ENCODE measurements at regions not wholly inside any gene's neighbourhood (a gene's known extent, or its start where the extent isn't known, plus 50 kb on each side); places are given as distances from the start of the nearest gene placed in this dataset.

GRCh38 chr2:45218931-45219339 is 209.7 kb upstream of the SIX2 start:
- Histone ChIP-seq H3K36me3 (ENCODE audit: control insufficient read depth in 2 of 2, extremely low read depth in 1 of 2, insufficient read depth in 2 of 2, low read length in 2 of 2) (no peaks in the 10 kb centered on the region), H3K4me2 (ENCODE audit: control insufficient read depth, extremely low read depth, insufficient read depth, low read depth, low read length) (no peak overlapping the region), H3K27ac (ENCODE audit: control insufficient read depth, insufficient read depth, low read length) (no peak overlapping the region), H3K4me1 (ENCODE audit: control insufficient read depth, extremely low read depth, insufficient read depth, low read length) (no peaks in the 10 kb centered on the region), H3K27me3 (ENCODE audit: control insufficient read depth, extremely low read depth, insufficient read depth, low read length) (peaks cover 19% of the 10 kb centered on the region), H3K9me1 (ENCODE audit: control insufficient read depth, extremely low read depth, insufficient read depth, low read length) (no peaks in the 10 kb centered on the region), H3K9me3 (ENCODE audit: control insufficient read depth, low read depth, low read length) (no peaks in the 10 kb centered on the region), H3K9ac (ENCODE audit: control insufficient read depth, extremely low read depth, insufficient read depth, low read length) (no peak overlapping the region), H4K20me1 (ENCODE audit: control insufficient read depth, extremely low read depth, insufficient read depth, low read length) (no peaks in the 10 kb centered on the region), H3K4me3 (ENCODE audit: control insufficient read depth in 2 of 3, extremely low read depth in 1 of 3, insufficient read depth in 2 of 3, low read depth in 1 of 3, low read length in 3 of 3) (no peak overlapping the region), H2AFZ (ENCODE audit: control insufficient read depth, low read length) (no peak overlapping the region), H3K79me2 (ENCODE audit: control insufficient read depth, insufficient read depth, low read length) (no peaks in the 10 kb centered on the region)
- DNase-seq (ENCODE audit: low read depth, low spot score) (no peak), FAIRE-seq (no peak)
- dilution Hi-C loops (cut with MboI; ENCODE audit: extremely low pct_ligation_motif_present, low sequenced_read_pairs) = no loop called here
- TF ChIP-seq EZH2 (IDR thresholded peaks at IDR 0.05; ENCODE audit: low read length) (no peak), CTCF (optimal IDR thresholded peaks at IDR 0.05 in 1 of 3, IDR thresholded peaks at IDR 0.05 in 1 of 3, conservative IDR thresholded peaks at IDR 0.05 in 1 of 3; ENCODE audit: extremely low read depth in 1 of 3, insufficient read depth in 2 of 3, low read length in 3 of 3) (no peak)

- no peak overlapping the region for H3K4me3 ChIP-seq (ENCODE audit: control insufficient read depth in 2 of 3, extremely low read depth in 1 of 3, insufficient read depth in 2 of 3, low read depth in 1 of 3, low read length in 3 of 3)
- no peak for FAIRE-seq
- no peaks in the 10 kb centered on the region for H3K36me3 ChIP-seq (ENCODE audit: control insufficient read depth in 2 of 2, extremely low read depth in 1 of 2, insufficient read depth in 2 of 2, low read length in 2 of 2)
- TF ChIP-seq EZH2 (IDR thresholded peaks at IDR 0.05; ENCODE audit: low read length) (no peak), CTCF (optimal IDR thresholded peaks at IDR 0.05 in 1 of 3, IDR thresholded peaks at IDR 0.05 in 1 of 3, conservative IDR thresholded peaks at IDR 0.05 in 1 of 3; ENCODE audit: extremely low read depth in 1 of 3, insufficient read depth in 2 of 3, low read length in 3 of 3) (no peak)
- no peaks in the 10 kb centered on the region for H3K9me1 ChIP-seq (ENCODE audit: control insufficient read depth, extremely low read depth, insufficient read depth, low read length)
- H3K27me3 ChIP-seq (ENCODE audit: control insufficient read depth, extremely low read depth, insufficient read depth, low read length) = peaks cover 18% of the 10 kb centered on the region
- no peak for DNase-seq (ENCODE audit: low read depth, low spot score)
- dilution Hi-C loops (cut with MboI; ENCODE audit: extremely low pct_ligation_motif_present, low sequenced_read_pairs) = no loop called here
- no peaks in the 10 kb centered on the region for H3K79me2 ChIP-seq (ENCODE audit: control insufficient read depth, insufficient read depth, low read length)
- H3K9ac ChIP-seq (ENCODE audit: control insufficient read depth, extremely low read depth, insufficient read depth, low read length) = no peak overlapping the region
- no peak overlapping the region for H3K27ac ChIP-seq (ENCODE audit: control insufficient read depth, insufficient read depth, low read length)
- H3K9me3 ChIP-seq (ENCODE audit: control insufficient read depth, low read depth, low read length) = no peaks in the 10 kb centered on the region
- no peaks in the 10 kb centered on the region for H4K20me1 ChIP-seq (ENCODE audit: control insufficient read depth, extremely low read depth, insufficient read depth, low read length)
- H3K4me2 ChIP-seq (ENCODE audit: control insufficient read depth, extremely low read depth, insufficient read depth, low read depth, low read length) = no peak overlapping the region
- H2AFZ ChIP-seq (ENCODE audit: control insufficient read depth, low read length) = no peak overlapping the region
- no peaks in the 10 kb centered on the region for H3K4me1 ChIP-seq (ENCODE audit: control insufficient read depth, extremely low read depth, insufficient read depth, low read length)
Observed at GRCh38 chr2:45218297-45218696, 209.0 kb upstream of the SIX2 start.

Data from keratinocyte (primary cell).